SK-N-SH treated with all-trans-retinoic acid at 6 μM for 48 hours (cell line): ENCODE measurements at regions not wholly inside any gene's neighbourhood (a gene's known extent, or its start where the extent isn't known, plus 50 kb on each side); places are given as distances from the start of the nearest gene placed in this dataset.

ENCODE experiments used
- ARNTL ChIP-seq: fragments of 450-650 bp; formaldehyde crosslinking; IDR thresholded peaks from 2 replicates; pipeline ENCODE4 v1.5.0; 2020; ENCODE audit warnings: low read depth, mild to moderate bottlenecking, moderate library complexity, borderline replicate concordance
- CSDC2 ChIP-seq: fragments of 250-450 bp; sonication (Bioruptor Pico); IDR thresholded peaks from 2 replicates; pipeline ENCODE4 v1.5.0; 2020; ENCODE audit warnings: mild to moderate bottlenecking, moderate library complexity
- OSR1 ChIP-seq: fragments of 250-450 bp; sonication (Bioruptor Pico); IDR thresholded peaks from 2 replicates; pipeline ENCODE4 v1.8.0; 2022; ENCODE audit warnings: moderate library complexity, mild to moderate bottlenecking, inconsistent platforms
- ZC3H10 ChIP-seq: fragments of 250-450 bp; sonication (Bioruptor Pico); IDR thresholded peaks from 2 replicates; pipeline ENCODE4 v1.5.1; 2021; ENCODE audit warnings: mild to moderate bottlenecking, moderate library complexity
- TF ChIP-seq, protein P1 (sequence below): fragments of 250-450 bp; sonication (Bioruptor Pico); IDR thresholded peaks from 2 replicates; pipeline ENCODE4 v1.5.0; 2020; ENCODE audit warnings: mild to moderate bottlenecking, moderate library complexity
- TF ChIP-seq, protein P2 (sequence below): fragments of 250-450 bp; sonication (Bioruptor Pico); IDR thresholded peaks from 2 replicates; pipeline ENCODE4 v1.5.1; 2020; ENCODE audit warnings: low read depth, mild to moderate bottlenecking, moderate library complexity

DNA sequence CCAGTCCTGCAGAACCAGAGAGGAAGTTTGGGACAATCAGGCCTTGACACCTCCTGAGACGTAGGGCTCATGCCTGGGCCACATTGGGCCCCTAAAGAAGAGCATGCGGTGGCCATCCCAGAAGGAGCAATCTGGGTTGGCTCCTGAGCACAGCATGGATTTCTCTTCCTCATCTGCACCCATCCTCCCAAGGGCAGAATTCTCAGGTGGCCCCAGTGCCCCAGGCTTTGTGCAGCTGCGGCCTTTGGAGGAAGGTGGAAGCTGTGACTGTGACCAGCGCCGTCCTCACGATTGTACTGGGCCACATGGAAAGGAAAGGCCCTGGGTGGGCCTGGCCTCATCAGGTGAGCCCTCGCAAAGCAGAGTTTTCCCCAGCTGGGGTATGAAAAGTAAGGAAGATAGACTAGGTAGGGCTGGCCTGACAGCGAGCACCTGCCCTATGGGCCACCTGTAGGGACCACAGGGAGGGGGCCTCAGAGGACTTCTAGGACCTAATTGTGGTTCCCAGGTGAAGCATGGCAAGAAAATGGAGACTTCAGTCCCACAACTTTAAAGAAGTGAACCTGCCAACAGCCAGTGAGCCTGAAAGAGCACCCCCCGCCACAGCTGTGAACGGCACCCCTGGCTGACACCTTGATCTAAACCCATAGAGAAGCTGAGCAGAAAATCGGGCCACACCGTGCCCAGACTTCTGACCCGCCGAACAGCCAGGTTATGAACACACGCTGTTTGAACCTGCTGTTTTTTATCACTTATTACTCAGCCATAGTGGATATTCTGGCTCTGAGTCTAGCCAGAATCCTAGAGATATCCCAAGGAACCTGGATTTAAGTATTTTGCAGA, 164.1 kb downstream of the IRX2 start:
- TF ChIP-seq ARNTL (CRISPR knock-in tag) = no peak
- no peak for TF ChIP-seq OSR1 (CRISPR knock-in tag)
- TF ChIP-seq, protein P1, sequence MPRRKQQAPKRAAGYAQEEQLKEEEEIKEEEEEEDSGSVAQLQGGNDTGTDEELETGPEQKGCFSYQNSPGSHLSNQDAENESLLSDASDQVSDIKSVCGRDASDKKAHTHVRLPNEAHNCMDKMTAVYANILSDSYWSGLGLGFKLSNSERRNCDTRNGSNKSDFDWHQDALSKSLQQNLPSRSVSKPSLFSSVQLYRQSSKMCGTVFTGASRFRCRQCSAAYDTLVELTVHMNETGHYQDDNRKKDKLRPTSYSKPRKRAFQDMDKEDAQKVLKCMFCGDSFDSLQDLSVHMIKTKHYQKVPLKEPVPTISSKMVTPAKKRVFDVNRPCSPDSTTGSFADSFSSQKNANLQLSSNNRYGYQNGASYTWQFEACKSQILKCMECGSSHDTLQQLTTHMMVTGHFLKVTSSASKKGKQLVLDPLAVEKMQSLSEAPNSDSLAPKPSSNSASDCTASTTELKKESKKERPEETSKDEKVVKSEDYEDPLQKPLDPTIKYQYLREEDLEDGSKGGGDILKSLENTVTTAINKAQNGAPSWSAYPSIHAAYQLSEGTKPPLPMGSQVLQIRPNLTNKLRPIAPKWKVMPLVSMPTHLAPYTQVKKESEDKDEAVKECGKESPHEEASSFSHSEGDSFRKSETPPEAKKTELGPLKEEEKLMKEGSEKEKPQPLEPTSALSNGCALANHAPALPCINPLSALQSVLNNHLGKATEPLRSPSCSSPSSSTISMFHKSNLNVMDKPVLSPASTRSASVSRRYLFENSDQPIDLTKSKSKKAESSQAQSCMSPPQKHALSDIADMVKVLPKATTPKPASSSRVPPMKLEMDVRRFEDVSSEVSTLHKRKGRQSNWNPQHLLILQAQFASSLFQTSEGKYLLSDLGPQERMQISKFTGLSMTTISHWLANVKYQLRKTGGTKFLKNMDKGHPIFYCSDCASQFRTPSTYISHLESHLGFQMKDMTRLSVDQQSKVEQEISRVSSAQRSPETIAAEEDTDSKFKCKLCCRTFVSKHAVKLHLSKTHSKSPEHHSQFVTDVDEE (CRISPR knock-in tag) = no peak
- TF ChIP-seq ZC3H10 (CRISPR knock-in tag) = no peak
- TF ChIP-seq, protein P2, sequence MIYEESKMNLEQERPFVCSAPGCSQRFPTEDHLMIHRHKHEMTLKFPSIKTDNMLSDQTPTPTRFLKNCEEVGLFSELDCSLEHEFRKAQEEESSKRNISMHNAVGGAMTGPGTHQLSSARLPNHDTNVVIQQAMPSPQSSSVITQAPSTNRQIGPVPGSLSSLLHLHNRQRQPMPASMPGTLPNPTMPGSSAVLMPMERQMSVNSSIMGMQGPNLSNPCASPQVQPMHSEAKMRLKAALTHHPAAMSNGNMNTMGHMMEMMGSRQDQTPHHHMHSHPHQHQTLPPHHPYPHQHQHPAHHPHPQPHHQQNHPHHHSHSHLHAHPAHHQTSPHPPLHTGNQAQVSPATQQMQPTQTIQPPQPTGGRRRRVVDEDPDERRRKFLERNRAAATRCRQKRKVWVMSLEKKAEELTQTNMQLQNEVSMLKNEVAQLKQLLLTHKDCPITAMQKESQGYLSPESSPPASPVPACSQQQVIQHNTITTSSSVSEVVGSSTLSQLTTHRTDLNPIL (CRISPR knock-in tag) = no peak
- no peak for TF ChIP-seq CSDC2 (CRISPR knock-in tag)
